HEK293 (cell line): ENCODE measurements at regions not wholly inside any gene's neighbourhood (a gene's known extent, or its start where the extent isn't known, plus 50 kb on each side); places are given as distances from the start of the nearest gene placed in this dataset.

ENCODE experiments used
- CTCF ChIA-PET: fragments of 350-600 bp; formaldehyde crosslinking; extraction: SDS; loops from one replicate; lab custom pipeline; 2021; ENCODE audit warnings: antibody characterized with exemption; lab: Yijun Ruan, JAX
- POLR2A ChIA-PET: fragments of 300-600 bp; formaldehyde crosslinking; extraction: SDS; loops from one replicate; lab custom pipeline; 2020; ENCODE audit warnings: antibody characterized with exemption, inconsistent platforms; lab: Yijun Ruan, JAX
- H3K27ac ChIP-seq: fragments of 200-500 bp; sonication (Bioruptor generic); 2 replicates; pipeline ENCODE4 v1.5.1; 2014; ENCODE audit warnings: low read depth, low read length, control low read depth, inconsistent platforms; ENCODE audit errors: extremely low read depth
- H3K36me3 ChIP-seq, 2 experiments: fragments of 200-500 bp in 1 of 2; sonication (Bioruptor generic) in 1 of 2; 1 replicate in 1 of 2; 2 replicates in 1 of 2; pipeline ENCODE4 v1.5.1; 2014 to 2017; ENCODE audit warnings: inconsistent platforms in 2 of 2, low read length in 2 of 2; ENCODE audit not compliant: control insufficient read depth in 2 of 2, insufficient read depth in 1 of 2
- H3K4me1 ChIP-seq: fragments of 200-500 bp; sonication (Bioruptor generic); 2 replicates; pipeline ENCODE4 v1.5.1; 2014; ENCODE audit warnings: mild to moderate bottlenecking, low read length, inconsistent platforms; ENCODE audit not compliant: control insufficient read depth, insufficient read depth
- H3K4me3 ChIP-seq: 2 replicates; pipeline ENCODE4 v1.5.1; 2011; ENCODE audit warnings: low read depth, mild to moderate bottlenecking, control low read depth, low read length, moderate library complexity
- H3K9me3 ChIP-seq: fragments of 200-500 bp; sonication (Bioruptor generic); 2 replicates; pipeline ENCODE4 v1.5.1; 2014; ENCODE audit warnings: low read depth, low read length, inconsistent platforms; ENCODE audit not compliant: control insufficient read depth, insufficient read depth
- GLI2 ChIP-seq: fragments of 450-650 bp; formaldehyde crosslinking; IDR thresholded peaks from 2 replicates; pipeline ENCODE4; 2017; ENCODE audit warnings: missing biosample characterization, missing genetic modification characterization, low read depth, borderline replicate concordance
- HOXA7 ChIP-seq: sonication (generic); formaldehyde crosslinking; IDR thresholded peaks from 2 replicates; pipeline ENCODE4 v1.8.1; 2022; ENCODE audit warnings: missing genetic modification reagents, borderline replicate concordance
- INSM2 ChIP-seq: fragments of 450-650 bp; formaldehyde crosslinking; IDR thresholded peaks from 2 replicates; pipeline ENCODE4 v1.5.1; 2016; ENCODE audit warnings: missing biosample characterization, missing genetic modification characterization
- MZF1 ChIP-seq: fragments of 450-650 bp; formaldehyde crosslinking; IDR thresholded peaks from 2 replicates; pipeline ENCODE4 v1.5.1; 2017; ENCODE audit warnings: missing biosample characterization, missing genetic modification characterization, borderline replicate concordance
- OSR2 ChIP-seq: fragments of 450-650 bp; formaldehyde crosslinking; IDR thresholded peaks from 2 replicates; pipeline ENCODE4 v1.5.1; 2016; ENCODE audit warnings: missing biosample characterization, missing genetic modification characterization
- PATZ1 ChIP-seq: fragments of 450-650 bp; formaldehyde crosslinking; IDR thresholded peaks from 2 replicates; pipeline ENCODE4 v1.5.1; 2016; ENCODE audit warnings: missing biosample characterization, missing genetic modification characterization
- SCRT2 ChIP-seq: fragments of 450-650 bp; formaldehyde crosslinking; IDR thresholded peaks from 2 replicates; pipeline ENCODE4 v1.5.1; 2016; ENCODE audit warnings: missing biosample characterization, missing genetic modification characterization
- SETDB1 ChIP-seq: IDR thresholded peaks from one replicate; pipeline ENCODE4 v1.6.1; 2017; ENCODE audit warnings: mild to moderate bottlenecking, low read length, moderate library complexity, mixed read lengths; ENCODE audit not compliant: insufficient read length
- TSHZ1 ChIP-seq: fragments of 450-650 bp; formaldehyde crosslinking; IDR thresholded peaks from 2 replicates; pipeline ENCODE4 v1.5.1; 2016; ENCODE audit warnings: missing biosample characterization, missing genetic modification characterization, borderline replicate concordance
- ZBTB10 ChIP-seq: fragments of 450-650 bp; formaldehyde crosslinking; IDR thresholded peaks from 2 replicates; pipeline ENCODE4 v1.5.1; 2016; ENCODE audit warnings: missing biosample characterization, missing genetic modification characterization
- ZBTB20 ChIP-seq: fragments of 450-650 bp; formaldehyde crosslinking; IDR thresholded peaks from 2 replicates; pipeline ENCODE4 v1.5.1; 2016; ENCODE audit warnings: missing biosample characterization, missing genetic modification characterization
- ZBTB48 ChIP-seq: fragments of 450-650 bp; formaldehyde crosslinking; IDR thresholded peaks from 2 replicates; pipeline ENCODE4 v1.5.1; 2016; ENCODE audit warnings: missing biosample characterization, missing genetic modification characterization
- ZNF133 ChIP-seq: fragments of 450-650 bp; formaldehyde crosslinking; IDR thresholded peaks from 2 replicates; pipeline ENCODE4 v1.5.1; 2016; ENCODE audit warnings: missing biosample characterization, missing genetic modification characterization
- ZNF548 ChIP-seq: fragments of 450-650 bp; formaldehyde crosslinking; IDR thresholded peaks from 2 replicates; pipeline ENCODE4 v1.5.1; 2016; ENCODE audit warnings: missing biosample characterization, missing genetic modification characterization
- ZNF692 ChIP-seq: fragments of 450-650 bp; formaldehyde crosslinking; IDR thresholded peaks from 2 replicates; pipeline ENCODE4 v1.5.1; 2016; ENCODE audit warnings: missing biosample characterization, missing genetic modification characterization
- ZNF704 ChIP-seq: fragments of 450-650 bp; formaldehyde crosslinking; IDR thresholded peaks from 2 replicates; pipeline ENCODE4 v1.5.1; 2016; ENCODE audit warnings: missing biosample characterization, missing genetic modification characterization
- ZNF837 ChIP-seq: fragments of 450-650 bp; formaldehyde crosslinking; IDR thresholded peaks from 2 replicates; pipeline ENCODE4 v1.5.1; 2016; ENCODE audit warnings: missing biosample characterization, missing genetic modification characterization
- ZSCAN23 ChIP-seq: fragments of 450-650 bp; formaldehyde crosslinking; IDR thresholded peaks from 2 replicates; pipeline ENCODE4 v1.5.1; 2016; ENCODE audit warnings: missing biosample characterization, missing genetic modification characterization

GRCh38 chr1:65067491-65068201 lies 80.4 kb upstream of the AK4 start (continued):
- TF ChIP-seq ZBTB10 (tag by site-specific recombination) (peak; percentile 55), TSHZ1 (tag by site-specific recombination) (no peak), PATZ1 (tag by site-specific recombination) (peak; percentile 85), ZNF133 (tag by site-specific recombination) (no peak), HOXA7 (CRISPR knock-in tag) (no peak), ZNF837 (tag by site-specific recombination) (no peak), SETDB1 (no peak), ZBTB48 (tag by site-specific recombination) (peak; percentile 82), ZSCAN23 (tag by site-specific recombination) (peak; percentile 46; the same call in 1 of the 2 replicates), SCRT2 (no peak), OSR2 (tag by site-specific recombination) (no peak), ZNF548 (tag by site-specific recombination) (no peak), ZNF692 (tag by site-specific recombination) (peak; percentile 84; the same call in 1 of the 2 replicates)

- Histone ChIP-seq H3K4me3 (peak overlapping the region; percentile 75), H3K9me3 (no peaks in the 10 kb centered on the region), H3K27ac (peak overlapping the region; percentile 91), H3K4me1 (peaks cover 13% of the 10 kb centered on the region), H3K36me3 (no peaks in the 10 kb centered on the region)
- ChIA-PET CTCF (no interaction called here), POLR2A (interaction anchor here (0.7 kb wide), 1 partner anchor 351 kb away, joined by 3 read pairs; no protein-coding TSS in a partner anchor)
- TF ChIP-seq MZF1 (tag by site-specific recombination), result peak; percentile 79; the same call in 1 of the 2 replicates
- TF ChIP-seq INSM2 (tag by site-specific recombination), result no peak
- TF ChIP-seq ZNF704 (tag by site-specific recombination), result no peak
- 0 out of 2 replicates have a peak, but pooled peaks have one; percentile 66 for TF ChIP-seq ZBTB48 (tag by site-specific recombination)
- TF ChIP-seq ZBTB20 (tag by site-specific recombination), result 0 out of 2 replicates have a peak, but pooled peaks have one; percentile 10
- no peak for TF ChIP-seq GLI2 (tag by site-specific recombination)
These were observed 79.6 kb upstream of the AK4 start for GRCh38 chr1:65068202-65069010.
